Jurkat, Clone E6-1 (cell line): ENCODE measurements at regions not wholly inside any gene's neighbourhood (a gene's known extent, or its start where the extent isn't known, plus 50 kb on each side); places are given as distances from the start of the nearest gene placed in this dataset.

Experiments
- DNase-seq: peaks from one replicate; pipeline ENCODE4 v3.0.0-alpha.2; 2011; ENCODE audit warnings: low read depth, low spot score
- H3K4me3 ChIP-seq: 2 replicates; pipeline ENCODE4 v1.5.1; 2011; ENCODE audit warnings: mild to moderate bottlenecking, low read length, control low read depth, moderate library complexity

DNA sequence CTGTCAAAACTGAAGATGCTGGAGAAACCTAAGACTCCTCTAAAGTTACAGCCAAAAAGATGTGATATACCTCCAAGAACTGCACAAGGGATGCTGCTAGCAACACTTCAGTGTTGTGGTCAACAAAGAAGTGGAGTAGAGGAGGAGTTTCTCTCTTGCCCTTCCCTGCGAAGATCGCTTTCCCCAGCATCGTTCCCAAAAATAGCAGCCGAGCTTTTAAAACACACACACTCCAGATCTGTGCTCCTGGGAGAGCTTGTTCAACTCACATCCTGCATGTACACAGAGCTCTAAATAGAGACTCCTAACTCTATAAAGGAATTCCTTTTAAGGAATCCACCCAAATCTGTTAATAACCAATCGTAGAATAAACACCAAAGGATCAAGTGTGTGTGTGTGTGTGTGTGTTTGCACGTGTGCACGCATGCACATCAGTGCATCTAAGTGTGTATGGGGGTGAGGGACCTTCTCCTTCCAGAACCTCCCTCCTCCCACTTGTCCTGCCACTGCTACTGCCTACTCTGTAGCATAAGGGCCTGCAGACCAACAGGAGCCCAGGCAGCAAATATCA is 58.5 kb downstream of the PSMG1 start:
- no peak overlapping the region for H3K4me3 ChIP-seq
- DNase-seq, result no peak

DNA sequence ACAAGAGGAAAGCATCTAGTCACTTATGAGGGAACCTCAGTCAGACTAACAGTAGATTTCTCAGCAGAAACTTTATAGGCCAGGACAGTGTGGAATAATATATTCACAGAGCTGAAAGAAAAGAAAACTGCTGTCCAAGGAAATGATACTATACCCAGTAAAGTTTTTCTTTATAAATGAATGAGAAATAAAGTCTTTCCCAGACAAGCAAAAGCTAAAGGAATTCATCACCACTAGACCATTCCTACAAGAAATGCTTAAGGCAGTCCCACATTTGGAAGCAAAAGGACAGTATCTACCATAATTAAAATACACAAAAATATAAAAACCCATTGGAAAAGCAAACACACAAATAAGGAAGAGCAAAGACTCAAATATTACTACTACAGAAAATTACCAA is 59.9 kb downstream of the PSMG1 start:
- no peak overlapping the region for H3K4me3 ChIP-seq
- DNase-seq, result no peak

DNA sequence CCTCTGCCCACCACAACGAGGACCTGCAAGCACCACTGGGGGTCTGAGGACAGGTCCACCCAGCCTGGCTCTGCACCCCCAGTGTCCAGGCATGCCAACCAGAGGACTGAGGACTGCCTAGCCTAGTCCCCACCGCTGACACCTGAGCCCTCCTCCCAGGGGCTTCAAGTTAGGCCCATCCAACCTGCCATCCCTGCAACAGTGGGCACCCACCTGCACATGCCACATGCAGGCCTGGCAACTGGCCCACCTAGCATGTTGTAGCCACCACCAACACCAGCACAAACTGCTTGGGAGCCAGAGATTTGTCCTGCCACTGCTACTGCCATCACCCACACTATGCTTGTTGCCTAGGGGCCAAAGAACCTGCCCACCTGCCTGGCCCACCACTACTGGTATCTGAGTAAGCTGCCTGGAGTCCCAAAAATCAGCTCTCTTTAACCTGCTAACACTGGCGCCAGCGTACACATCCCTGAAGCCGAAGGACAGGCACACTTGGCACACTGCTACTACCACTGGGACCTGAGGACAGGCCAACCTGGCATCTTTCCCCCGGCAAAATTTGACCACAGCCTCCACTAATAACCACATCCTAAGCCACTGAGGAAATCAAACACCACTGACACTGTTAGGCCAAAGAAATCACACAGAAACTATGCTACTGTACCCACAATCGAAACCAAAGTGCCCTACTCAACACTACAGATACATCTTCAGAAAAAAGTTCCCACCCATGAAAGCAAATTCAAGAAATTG is 61.5 kb downstream of the PSMG1 start:
- H3K4me3 ChIP-seq, result no peak overlapping the region
- DNase-seq, result peak; percentile 39

DNA sequence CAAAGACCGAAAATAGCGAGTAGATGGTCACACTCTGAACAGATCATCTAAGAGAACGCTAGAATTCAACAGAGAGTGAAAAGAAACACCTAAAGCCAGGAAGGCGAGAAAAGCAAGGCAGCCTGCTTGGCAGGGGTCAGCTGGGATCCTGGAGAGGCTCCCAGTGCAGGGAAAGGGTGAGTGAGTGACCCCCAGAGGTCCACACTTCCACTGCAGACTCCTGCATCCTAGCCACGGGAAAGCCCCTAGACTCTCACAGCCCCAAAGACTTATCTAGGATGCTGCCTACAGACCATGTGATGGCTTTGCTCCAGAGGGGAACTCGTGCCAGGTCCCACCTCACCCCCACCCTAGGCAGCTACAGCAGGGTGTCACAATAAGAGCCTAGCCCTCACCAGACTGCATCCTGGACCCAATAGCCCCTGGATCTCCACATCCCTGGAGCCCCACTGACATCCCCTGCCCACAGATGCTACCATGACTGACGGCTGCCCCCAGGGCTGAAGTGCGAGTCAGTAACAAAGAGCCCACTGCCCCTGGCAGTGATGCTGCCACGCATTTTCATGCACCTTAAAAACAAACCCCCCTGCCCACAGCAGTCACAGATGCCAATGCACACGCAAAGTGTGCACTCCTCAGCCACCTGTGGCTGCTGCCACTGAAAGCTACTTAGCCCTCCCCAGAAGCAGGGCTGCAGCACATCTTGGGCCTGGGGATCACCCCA is 62.2 kb downstream of the PSMG1 start:
- no peak overlapping the region for H3K4me3 ChIP-seq
- DNase-seq, result no peak

DNA sequence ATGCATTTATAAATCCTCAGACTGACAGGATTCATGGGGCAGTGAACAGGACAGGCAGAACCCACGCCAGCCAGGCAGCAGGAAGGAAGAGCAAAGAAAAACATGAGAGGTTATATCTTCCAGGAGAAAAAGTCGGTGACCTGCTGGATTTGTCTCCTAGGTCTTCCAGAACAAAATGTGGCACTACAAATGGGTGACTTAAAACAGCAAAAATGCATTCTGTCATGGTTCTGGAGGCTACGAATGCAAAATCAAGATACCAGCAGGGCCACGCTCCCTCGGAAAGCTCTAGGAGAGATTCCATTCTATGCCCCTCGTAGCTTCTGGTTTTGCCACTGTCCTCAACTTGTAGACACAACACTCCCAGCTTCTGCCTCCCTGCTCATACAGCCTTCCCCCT is 63.4 kb downstream of the PSMG1 start:
- DNase-seq, result no peak
- H3K4me3 ChIP-seq, result no peak overlapping the region

DNA sequence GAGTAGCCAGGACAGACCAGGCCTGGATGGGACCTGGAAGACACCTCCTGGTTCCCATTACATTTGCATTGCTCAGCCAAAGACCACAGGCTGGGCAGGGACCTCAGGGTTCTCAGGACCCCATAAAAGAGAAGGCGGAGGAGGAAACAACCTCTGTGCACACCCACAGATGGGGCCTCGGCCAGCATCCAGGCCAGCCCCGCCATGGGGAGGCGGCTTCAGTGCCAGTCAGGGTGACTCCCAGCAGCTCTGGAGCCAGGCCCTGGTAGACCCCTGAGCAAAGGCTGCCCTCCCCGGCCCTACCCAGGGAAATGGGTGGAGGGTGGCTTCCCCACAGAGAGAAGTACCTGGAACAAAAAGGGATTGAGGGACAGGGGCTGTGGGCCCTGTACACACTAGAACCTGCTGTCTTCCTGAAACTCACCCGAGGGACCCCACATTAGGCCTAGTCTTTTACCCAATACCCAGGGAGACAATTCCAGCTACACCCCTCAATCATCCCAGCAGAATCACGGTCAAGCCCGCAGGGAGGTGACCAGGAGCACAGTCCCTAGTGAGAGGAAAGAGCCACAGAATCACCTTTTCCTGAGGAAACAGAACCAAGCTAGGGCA is 64.5 kb downstream of the PSMG1 start:
- DNase-seq, result no peak
- H3K4me3 ChIP-seq, result no peak overlapping the region

DNA sequence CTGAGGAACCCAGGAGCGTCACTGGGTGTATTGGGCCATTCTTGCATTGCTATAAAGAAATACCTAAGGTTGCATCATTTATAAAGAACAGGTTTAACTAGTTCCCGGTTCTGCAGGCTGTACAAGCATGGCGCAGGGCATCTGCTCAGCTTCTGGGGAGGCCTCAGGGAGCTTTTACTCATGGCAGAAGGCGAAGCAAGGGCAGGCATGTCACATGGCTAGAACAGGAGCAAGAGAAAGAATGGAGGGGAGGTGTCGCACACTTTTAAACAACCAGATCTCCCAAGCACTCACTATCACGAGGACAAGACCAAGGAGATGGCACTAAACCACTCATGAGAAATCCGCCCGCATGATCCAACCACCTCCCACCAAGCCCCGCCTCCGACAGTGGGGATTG is 65.2 kb downstream of the PSMG1 start:
- DNase-seq, result no peak
- H3K4me3 ChIP-seq, result no peak overlapping the region

DNA sequence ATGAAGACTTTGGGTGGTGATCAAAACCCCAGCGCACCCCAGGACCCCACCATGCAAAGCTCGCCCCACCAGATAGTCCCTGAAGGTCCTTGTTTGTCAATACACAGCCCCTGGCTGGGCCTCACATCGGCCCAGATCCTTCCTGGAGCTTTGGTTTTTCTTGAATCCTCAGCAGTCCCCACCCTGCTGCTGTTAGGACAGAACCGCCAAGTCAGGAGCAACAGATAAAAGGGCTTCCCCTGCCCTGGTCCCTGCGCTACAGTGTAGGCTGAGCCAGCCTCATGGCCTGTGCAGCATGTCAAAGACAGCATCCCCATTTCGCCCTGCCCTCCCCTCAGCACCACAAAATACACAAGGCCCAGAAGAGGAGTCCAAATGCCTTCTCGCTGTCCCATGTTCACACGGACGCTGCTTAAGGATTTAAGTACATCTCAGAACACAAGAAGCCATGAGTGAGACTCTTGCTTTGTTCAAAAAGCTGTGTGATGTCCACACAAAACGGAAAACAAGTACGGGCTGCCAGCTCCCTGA is 65.7 kb downstream of the PSMG1 start:
- no peak for DNase-seq
- no peak overlapping the region for H3K4me3 ChIP-seq

DNA sequence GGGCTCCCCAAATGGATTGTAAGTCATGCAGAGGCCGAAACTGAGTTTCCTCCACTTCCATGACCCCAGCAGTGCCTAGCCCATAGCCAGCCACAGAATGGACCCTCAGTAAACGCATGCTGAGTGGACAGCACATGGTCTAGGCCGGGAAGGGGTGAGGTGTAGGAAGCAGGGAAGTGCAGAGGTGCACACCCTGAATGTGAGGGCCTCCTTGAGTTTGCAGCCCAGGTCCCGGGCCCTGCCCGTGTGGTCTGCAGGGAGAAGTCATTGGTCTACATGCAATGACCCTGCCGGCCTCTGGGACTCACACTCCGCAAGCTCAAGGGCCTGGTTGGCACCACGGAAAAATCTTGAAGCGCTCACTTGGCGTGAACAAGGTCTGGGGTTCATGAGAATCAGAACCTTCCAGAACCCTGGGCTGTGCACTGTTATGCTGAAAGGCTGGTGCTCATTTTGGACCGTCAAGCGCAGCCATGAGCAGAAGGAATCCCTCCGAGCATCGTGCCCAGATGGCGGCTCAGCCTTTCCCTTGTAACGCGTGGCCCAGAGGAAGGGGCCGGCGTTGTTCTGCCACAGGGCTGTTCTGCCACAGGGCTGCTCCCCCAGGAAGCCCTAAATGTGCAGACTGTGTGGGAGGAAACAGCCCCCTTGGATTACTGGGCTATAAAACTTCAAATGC is 66.4 kb downstream of the PSMG1 start:
- no peak for DNase-seq
- no peak overlapping the region for H3K4me3 ChIP-seq

DNA sequence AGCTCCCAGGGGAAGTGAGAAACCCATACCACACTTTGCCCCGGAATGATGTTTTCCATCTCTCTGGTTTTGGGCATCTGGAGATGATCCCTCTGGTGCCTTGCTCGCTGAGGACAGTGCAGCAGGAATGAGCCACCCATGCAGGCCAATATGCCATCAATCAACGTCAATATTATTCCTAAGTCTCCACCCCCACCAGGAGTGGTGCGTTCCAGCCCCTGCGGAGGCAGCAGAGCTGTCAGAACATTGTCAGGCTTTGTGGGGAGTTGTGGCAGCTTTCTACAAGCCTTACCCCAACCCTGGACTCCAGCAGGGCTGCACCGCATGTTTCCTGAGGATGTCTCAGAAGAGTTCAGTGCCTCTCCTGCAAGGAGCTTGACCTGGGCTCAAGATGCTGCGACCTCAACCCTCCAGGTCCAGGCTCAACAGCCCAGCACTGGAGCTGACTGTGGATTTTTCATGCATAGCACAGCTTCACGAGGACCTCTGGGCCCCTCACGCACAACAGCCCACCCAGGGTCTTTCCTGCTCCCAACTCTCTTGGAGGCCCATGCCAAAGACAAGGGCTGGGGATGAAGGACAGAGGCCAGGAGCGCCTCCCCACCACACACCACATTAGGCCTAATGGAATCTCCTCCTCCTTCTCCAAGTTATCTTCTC is 67.5 kb downstream of the PSMG1 start:
- DNase-seq, result no peak

DNA sequence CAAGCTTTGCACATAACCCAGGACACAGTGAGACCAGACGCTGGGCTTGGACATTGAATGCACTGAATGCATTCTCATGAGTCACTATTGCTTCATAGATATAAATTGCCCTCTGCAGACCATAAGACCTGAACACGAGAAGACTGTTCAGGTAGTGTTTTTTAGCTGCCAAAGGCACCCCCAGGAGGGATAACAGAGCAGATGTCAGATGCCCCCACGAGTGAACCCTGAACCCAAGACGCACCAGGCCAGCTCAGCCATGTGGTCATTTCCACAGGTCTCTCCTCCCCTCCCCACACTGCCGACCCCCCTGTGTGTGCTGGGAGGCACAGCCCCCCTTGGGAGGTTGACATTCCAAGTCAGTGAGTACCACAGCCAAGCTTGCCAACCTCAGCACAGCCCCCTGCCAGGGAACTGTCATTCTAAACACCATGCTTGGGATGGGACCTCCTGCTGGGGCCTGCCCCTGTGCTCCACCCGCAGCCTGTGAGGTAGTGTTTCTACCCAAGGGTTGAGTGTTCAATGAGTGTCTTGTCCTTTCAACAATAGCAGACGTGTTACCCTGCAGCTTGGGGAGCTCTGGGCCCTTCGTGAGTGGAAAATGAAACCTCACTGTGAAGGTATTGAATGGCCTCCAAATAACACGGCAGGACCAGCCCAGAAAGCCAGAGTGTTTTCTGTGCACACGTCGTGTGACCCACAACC is 68.2 kb downstream of the PSMG1 start:
- no peak for DNase-seq
- no peak overlapping the region for H3K4me3 ChIP-seq

More for the DNA sequence above, 67.5 kb downstream of the PSMG1 start:
- no peak overlapping the region for H3K4me3 ChIP-seq

DNA sequence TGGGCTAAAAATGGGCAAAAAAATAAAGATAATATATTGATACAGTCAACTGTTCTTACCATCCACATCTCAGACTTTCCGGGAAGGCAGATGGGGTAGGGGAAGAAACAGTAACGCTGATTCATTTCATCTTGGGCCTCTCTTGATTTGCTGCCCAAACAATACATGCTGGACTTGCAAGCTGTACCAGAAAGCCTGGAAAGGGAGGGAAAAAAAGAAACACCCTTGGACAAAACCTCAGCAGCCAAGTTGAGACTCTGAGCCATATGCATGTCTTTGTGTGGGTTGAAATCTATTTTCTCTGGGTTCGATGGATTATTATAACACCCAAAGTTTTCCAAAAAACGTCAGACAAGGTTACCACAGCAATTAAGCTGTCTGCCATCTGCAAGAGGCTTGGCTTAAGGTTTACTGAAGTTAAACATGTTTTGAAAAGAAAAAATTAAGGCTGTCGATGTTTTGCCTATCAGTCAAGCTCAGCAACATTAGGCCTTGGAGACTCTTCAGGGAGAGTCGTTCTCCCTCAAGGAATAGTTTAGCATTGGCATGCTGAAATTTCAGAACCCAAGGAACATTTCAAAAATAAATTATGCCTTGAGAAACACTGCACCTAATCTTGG is 71.2 kb downstream of the PSMG1 start:
- H3K4me3 ChIP-seq, result no peak overlapping the region
- DNase-seq, result no peak

DNA sequence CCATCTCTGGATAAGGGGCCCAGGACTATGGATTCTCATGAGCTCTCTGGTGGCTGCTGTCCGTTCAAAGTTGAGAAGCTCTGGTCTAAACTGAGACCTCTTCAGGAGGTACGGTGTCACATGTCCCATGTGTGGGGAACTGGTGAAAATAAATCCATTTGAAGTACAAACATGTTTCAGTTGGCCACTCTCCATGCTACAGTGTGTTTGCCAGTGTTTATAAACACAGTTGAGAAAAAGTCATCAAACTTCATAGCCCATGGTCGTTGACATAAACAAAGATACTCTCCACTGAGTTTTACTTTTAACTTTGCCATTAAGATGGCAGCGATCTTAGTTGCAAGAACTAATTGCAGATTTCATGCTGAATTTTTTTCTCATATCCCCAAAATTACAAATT is 72.8 kb downstream of the PSMG1 start:
- no peak for DNase-seq
- no peak overlapping the region for H3K4me3 ChIP-seq

DNA sequence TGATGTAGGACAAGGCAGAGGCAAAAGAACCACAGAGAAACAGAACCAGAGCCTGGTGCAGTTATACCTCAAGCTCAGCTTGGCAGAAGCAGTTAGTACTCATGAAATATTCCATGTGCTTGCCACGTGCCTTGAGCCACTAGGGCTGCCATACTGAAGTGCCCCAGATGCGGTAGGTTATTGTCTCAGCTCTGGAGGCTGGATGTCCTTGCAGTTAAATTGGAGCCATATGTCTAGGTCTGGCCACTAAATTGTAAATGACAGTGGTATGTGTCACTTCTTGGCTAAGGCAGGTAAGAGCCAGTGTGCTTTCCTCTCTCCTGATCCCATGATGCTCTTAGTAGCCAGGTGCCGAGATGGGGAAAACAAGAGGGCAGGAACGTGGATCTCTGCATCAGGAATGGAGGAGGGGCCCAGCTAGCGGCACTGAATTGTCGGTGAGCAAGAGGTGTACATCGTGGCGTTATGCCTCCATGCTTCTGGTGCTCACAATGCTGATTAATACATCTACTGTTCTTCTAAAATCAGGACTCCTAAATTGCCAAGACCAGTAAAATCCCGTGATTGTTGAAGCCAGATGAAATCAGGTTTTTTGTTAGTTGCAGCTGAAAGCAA is 73.5 kb downstream of the PSMG1 start:
- no peak for DNase-seq
- no peak overlapping the region for H3K4me3 ChIP-seq

DNA sequence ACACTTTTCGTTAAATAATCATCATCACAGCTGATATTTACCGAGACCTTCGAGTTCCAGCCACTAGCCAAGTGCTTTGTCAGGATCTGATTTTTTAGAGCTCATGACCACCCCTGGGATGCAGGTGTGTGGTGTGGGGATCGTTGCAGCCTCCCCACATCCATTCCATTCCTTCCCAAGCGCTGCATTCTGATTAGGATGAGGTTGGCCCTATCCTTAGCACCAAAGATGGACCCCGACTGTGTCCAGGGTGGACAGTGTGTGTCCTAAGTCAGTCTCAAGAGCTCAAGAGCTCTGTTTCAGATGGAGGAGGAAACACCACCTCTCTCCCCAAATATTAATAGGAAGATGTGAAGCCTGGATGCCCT is 74.1 kb downstream of the PSMG1 start:
- DNase-seq, result no peak
- H3K4me3 ChIP-seq, result no peak overlapping the region

DNA sequence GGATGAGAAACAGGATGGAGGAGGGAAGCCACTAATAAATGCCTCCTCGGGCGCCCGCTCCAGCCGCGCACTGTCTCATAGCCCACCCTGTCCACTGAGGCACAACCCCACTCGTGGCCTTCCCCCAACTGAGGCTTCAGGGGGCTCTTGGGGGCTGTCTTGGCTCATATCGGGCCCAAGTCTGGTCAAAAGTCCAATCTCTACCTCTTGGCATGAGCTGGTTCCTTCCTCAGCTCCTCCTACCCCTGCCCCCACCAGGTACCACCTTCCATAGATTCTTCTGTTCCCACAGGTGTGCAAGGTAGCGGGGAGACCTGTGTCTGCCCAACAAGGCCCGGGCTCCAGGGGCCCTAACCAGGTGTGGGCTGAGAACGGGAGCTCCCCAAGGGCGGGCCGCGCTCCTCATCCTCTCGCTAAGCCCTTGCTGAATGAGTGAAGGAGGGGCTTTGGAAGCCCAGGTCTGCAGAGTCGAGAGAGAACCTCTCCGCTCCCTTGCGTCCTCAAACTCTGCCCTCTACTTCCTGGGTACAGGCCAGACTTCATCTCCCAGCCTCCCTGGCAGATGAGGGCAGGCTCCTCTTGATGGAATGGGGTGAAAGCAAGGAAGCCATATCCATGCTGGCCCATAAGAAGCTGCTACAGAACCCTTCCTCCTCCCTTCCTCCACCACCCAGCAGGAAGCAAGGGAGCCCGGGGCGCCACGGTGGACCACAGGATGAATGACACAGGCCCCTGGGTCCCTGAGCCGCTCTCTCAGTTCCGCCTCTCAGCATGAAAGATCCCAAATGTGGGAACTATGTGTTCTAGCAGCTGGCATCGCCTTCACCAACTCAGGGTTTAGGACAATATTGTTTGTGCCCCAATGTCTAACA is 74.7 kb downstream of the PSMG1 start:
- no peak overlapping the region for H3K4me3 ChIP-seq
- no peak for DNase-seq

DNA sequence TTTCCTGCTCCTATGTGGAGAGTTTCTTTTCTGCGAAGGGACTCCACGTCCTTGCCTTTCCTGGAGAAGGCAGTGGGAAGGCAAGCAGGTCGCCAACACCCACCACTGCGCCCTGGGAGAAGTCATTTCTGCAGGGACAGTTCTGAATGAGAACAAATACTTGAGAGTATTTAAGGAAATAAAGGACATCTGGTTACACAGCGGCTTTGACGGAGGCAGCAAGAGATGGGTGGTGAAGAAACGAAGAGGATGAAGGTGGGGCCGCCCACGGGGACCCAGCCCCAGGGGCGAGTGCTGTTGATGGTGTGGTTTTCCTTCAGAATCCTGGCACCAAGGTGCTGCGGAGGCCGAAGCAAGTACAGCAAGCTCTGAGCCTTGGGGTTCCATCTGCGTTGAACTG is 75.5 kb downstream of the PSMG1 start:
- no peak for DNase-seq
- H3K4me3 ChIP-seq, result no peak overlapping the region
